ENCODE measurements at regions not wholly inside any gene's neighbourhood (a gene's known extent, or its start where the extent isn't known, plus 50 kb on each side); places are given as distances from the start of the nearest gene placed in this dataset.

DNA sequence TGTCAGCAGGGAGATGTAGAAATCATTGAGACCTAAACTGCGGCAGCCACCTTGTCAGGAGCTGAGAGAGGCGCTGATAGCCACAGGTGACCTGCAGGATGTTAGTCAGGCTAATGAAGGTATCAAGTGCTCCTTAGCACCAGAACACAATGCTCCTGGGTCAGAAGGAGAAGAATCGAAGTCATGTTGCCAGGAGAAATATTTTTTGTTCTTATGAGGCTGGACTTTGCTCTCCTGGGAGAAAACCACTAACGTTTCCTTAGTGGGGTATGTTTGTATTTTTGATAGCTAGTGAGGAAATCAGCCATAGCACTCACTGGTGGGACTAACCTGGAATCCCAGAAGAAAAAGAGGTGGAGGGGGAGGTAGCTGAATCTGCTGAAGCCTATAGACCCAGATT lies 120.9 kb upstream of the LRFN2 start:
- H2AK5ac ChIP-seq (ENCODE audit: low read depth, low read length) = no peak overlapping the region
- H3K27ac ChIP-seq (ENCODE audit: low read depth, low read length) = no peak overlapping the region
- no peaks in the 10 kb centered on the region for H3K36me3 ChIP-seq (ENCODE audit: control insufficient read depth in 2 of 4, insufficient read depth in 4 of 4, low read length in 3 of 4)
- H3K18ac ChIP-seq (ENCODE audit: extremely low read depth, low read length) = no peak overlapping the region
- no peak for DNase-seq (ENCODE audit: low read depth in 1 of 2, low spot score in 2 of 2)
- H4K20me1 ChIP-seq (replicated peaks in 1 of 2; ENCODE audit: control insufficient read depth in 1 of 2, insufficient read depth in 2 of 2, low read length in 2 of 2) = no peaks in the 10 kb centered on the region
- FAIRE-seq = no peak
- WGBS, 2 experiments (ENCODE audit: extremely low coverage in 1 of 2, insufficient coverage in 1 of 2, insufficient read length in 1 of 2, insufficient replicate concordance in 2 of 2, low coverage in 1 of 2, low lambda C conversion rate in 2 of 2, missing lambda C conversion rate in 1 of 2) = 91% methylated on average over 4 of the region's 4 CpGs; no CpG with 5 or more reads in 1 of the 2 experiments
- H3K27me3 ChIP-seq (replicated peaks in 1 of 4; ENCODE audit: control insufficient read depth in 3 of 4, extremely low read depth in 1 of 4, insufficient read depth in 3 of 4, low read length in 3 of 4) = no peaks in the 10 kb centered on the region; a peak in 1 of 7 replicates
- peaks cover 0 to 10% (median 2%) of the 10 kb centered on the region in 4 experiments; a peak in 4 of 7 replicates for H3K4me1 ChIP-seq (replicated peaks in 1 of 4; ENCODE audit: control insufficient read depth in 3 of 4, insufficient read depth in 4 of 4, low read length in 3 of 4)
- ChIA-PET POLR2A (ENCODE audit: partially characterized antibody) (interaction anchor here (0.9 kb wide), 1 partner anchor 134 kb away, joined by 3 read pairs; no protein-coding TSS in a partner anchor), CTCF (ENCODE audit: partially characterized antibody) (interaction anchor here (1.0 to 2.1 kb wide), 6 partner anchors 20 to 379 kb away, joined by 3 to 6 read pairs (median 4); no protein-coding TSS in a partner anchor)
- H3K4me3 ChIP-seq (ENCODE audit: extremely low read depth in 1 of 4, insufficient read depth in 2 of 4, low read depth in 3 of 4, low read length in 4 of 4) = no peak overlapping the region
- no peak overlapping the region for H2BK5ac ChIP-seq (ENCODE audit: low read depth, low read length)
- H3K79me1 ChIP-seq (ENCODE audit: low read depth, low read length) = no peaks in the 10 kb centered on the region
- H2BK120ac ChIP-seq (replicated peaks; ENCODE audit: low read depth, low read length) = no peak overlapping the region
- no peak overlapping the region for H4K8ac ChIP-seq (ENCODE audit: extremely low read depth, insufficient read depth, low read length)
- H4K5ac ChIP-seq (ENCODE audit: insufficient read length, low read depth, low read length) = no peak overlapping the region
- no peak overlapping the region for H3K23ac ChIP-seq (ENCODE audit: insufficient read length)
- no peak overlapping the region for H2BK15ac ChIP-seq (ENCODE audit: low read length)
- no peak for TF ChIP-seq JUND (IDR thresholded peaks at IDR 0.05; ENCODE audit: low read length)
- TF ChIP-seq BRCA1 (IDR thresholded peaks at IDR 0.05; ENCODE audit: low read depth, low read length) = no peak
- no peak for TF ChIP-seq GTF2F1 (IDR thresholded peaks at IDR 0.05; ENCODE audit: borderline replicate concordance, low read depth, low read length)
- TF ChIP-seq, protein P1, sequence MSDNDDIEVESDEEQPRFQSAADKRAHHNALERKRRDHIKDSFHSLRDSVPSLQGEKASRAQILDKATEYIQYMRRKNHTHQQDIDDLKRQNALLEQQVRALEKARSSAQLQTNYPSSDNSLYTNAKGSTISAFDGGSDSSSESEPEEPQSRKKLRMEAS (IDR thresholded peaks at IDR 0.05) = no peak
- TF ChIP-seq RXRA (IDR thresholded peaks at IDR 0.05; ENCODE audit: insufficient read depth, low read depth, low read length) = no peak
- TF ChIP-seq CHD2 (IDR thresholded peaks at IDR 0.05; ENCODE audit: low read length) = no peak
- no peak for TF ChIP-seq SIX5 (IDR thresholded peaks at IDR 0.05; ENCODE audit: low read depth, low read length)
- TF ChIP-seq CHD1 (IDR thresholded peaks at IDR 0.05; ENCODE audit: low read depth, low read length) = no peak
- TF ChIP-seq CTBP2 (IDR thresholded peaks at IDR 0.05; ENCODE audit: borderline replicate concordance, insufficient read depth, insufficient read length, low read length) = no peak
- no peak for TF ChIP-seq SP1 (IDR thresholded peaks at IDR 0.05; ENCODE audit: low read depth, low read length)
- no peak for TF ChIP-seq BACH1 (IDR thresholded peaks at IDR 0.05; ENCODE audit: low read length)
- no peak for TF ChIP-seq ZNF274 (IDR thresholded peaks at IDR 0.05; ENCODE audit: borderline replicate concordance, extremely low read depth, low read length)
- TF ChIP-seq TAF1 (IDR thresholded peaks at IDR 0.05; ENCODE audit: low read depth, low read length) = no peak
- no peak for TF ChIP-seq JUN (IDR thresholded peaks at IDR 0.05; ENCODE audit: low read depth, low read length)
- no peak for TF ChIP-seq NANOG (IDR thresholded peaks at IDR 0.05; ENCODE audit: insufficient read depth, low read depth, low read length, poor library complexity, severe bottlenecking)
- no peak overlapping the region for H3K4me2 ChIP-seq (ENCODE audit: insufficient read depth in 1 of 2, low read depth in 2 of 2, low read length in 2 of 2)
- H3K56ac ChIP-seq (replicated peaks; ENCODE audit: insufficient read length, low read depth, low read length) = no peak overlapping the region
- H3K14ac ChIP-seq (ENCODE audit: insufficient read length) = no peak overlapping the region
- H2BK20ac ChIP-seq (ENCODE audit: low read length) = no peak overlapping the region
- no peak overlapping the region for H4K91ac ChIP-seq (replicated peaks; ENCODE audit: insufficient read length, low read length)
- H3K9me3 ChIP-seq (ENCODE audit: insufficient read depth in 2 of 2, low read depth in 1 of 2, low read length in 1 of 2) = peaks cover 3 to 5% of the 10 kb centered on the region in 2 experiments; a peak in 1 of 4 replicates
- no peak overlapping the region for H2BK12ac ChIP-seq (ENCODE audit: low read depth, low read length)
- H3K9ac ChIP-seq (replicated peaks in 1 of 4; ENCODE audit: extremely low read depth in 1 of 4, low read depth in 3 of 4, low read length in 3 of 4) = no peak overlapping the region
- no peak overlapping the region for H3K4ac ChIP-seq (replicated peaks; ENCODE audit: insufficient read length, low read depth, low read length)
- H3K23me2 ChIP-seq (ENCODE audit: low read depth, low read length) = no peaks in the 10 kb centered on the region
- no peak overlapping the region for H2AFZ ChIP-seq (ENCODE audit: low read length)
- H3K79me2 ChIP-seq (ENCODE audit: control insufficient read depth in 1 of 2, insufficient read depth in 2 of 2, low read length in 2 of 2) = no peaks in the 10 kb centered on the region
